Ovary (tissue), 7 donors: ENCODE measurements at regions not wholly inside any gene's neighbourhood (a gene's known extent, or its start where the extent isn't known, plus 50 kb on each side); places are given as distances from the start of the nearest gene placed in this dataset. TPM values are rescaled to one million over a fixed set of nuclear protein-coding genes. Genes with fewer than 3 reads are reported as not detected.

Source experiments
- DNase-seq, 5 donors: peaks; one replicate each; pipeline ENCODE4 v3.0.0-alpha.2; 2019 to 2020
- H3K27ac ChIP-seq, 2 donors: fragments of 200-600 bp; one replicate each; pipeline versions ENCODE4 v1.5.1 to v1.8.0; 2019 to 2022
- H3K27me3 ChIP-seq: fragments of 200-600 bp; one replicate; pipeline ENCODE4 v1.8.0; 2022
- H3K36me3 ChIP-seq: fragments of 200-600 bp; sonication (generic); one replicate; pipeline ENCODE4 v1.5.1; 2019
- H3K4me1 ChIP-seq: one replicate; pipeline ENCODE4 v1.8.1; 2013; ENCODE audit warnings: mild to moderate bottlenecking, moderate library complexity; ENCODE audit not compliant: insufficient read depth
- H3K4me3 ChIP-seq: fragments of 200-600 bp; sonication (generic); one replicate; pipeline ENCODE4 v1.5.1; 2017
- H3K9me3 ChIP-seq, 2 donors: fragments of 200-600 bp in 1 of 2; sonication (generic) in 1 of 2; one replicate each; pipeline versions ENCODE4 v1.5.1 to v1.8.1; 2013 to 2019; ENCODE audit warnings: mild to moderate bottlenecking in 1 of 2, moderate library complexity in 1 of 2
- EP300 ChIP-seq: sonication (generic); formaldehyde crosslinking; IDR thresholded peaks from one replicate; pipeline ENCODE4 v1.6.1; 2017; ENCODE audit warnings: antibody characterized with exemption
- POLR2A ChIP-seq: fragments of 450-650 bp; IDR thresholded peaks from one replicate; pipeline ENCODE4 v1.6.1; 2017; ENCODE audit warnings: antibody characterized with exemption, mild to moderate bottlenecking, moderate library complexity
- WGBS, 3 donors: extraction: QIAGEN DNeasy Blood & Tissue Kit in 1 of 3; methylation state at CpG; one replicate each; pipeline versions ENCODE4 v1.1.5 to v1.1.7; 2013 to 2017; 5-methylcytosine and 5-hydroxymethylcytosine counted together
- intact Hi-C, 4 donors: fragments of 100-400 bp; cut with DNase I; formaldehyde crosslinking; loops; one replicate each; pipeline versions ENCODE4 v1.11.0 to v1.15.1; 2022 to 2023
- small RNA-seq: library from RNA; depleted of rRNA; stranded (forward); fragments of <200 nt; gene quantifications from one replicate; pipeline ENCODE3, GENCODE V24; 2016
- TF ChIP-seq, protein P1 (sequence below), 3 donors: fragments of 450-650 bp in 2 of 3; fragments of 200-600 bp in 1 of 3; IDR thresholded peaks; one replicate each; pipeline versions ENCODE4 v1.5.1 to v1.8.0; 2016 to 2022; ENCODE audit warnings: antibody characterized with exemption in 3 of 3, mild to moderate bottlenecking in 1 of 3
- donor health status: DM: no; HTN: no; CAD: no; lungs with moderate emphysema.
- donor health status: DM: no; HTN: no; CAD: no.
- donor health status: Bipolar disorder and iron deficiency.
- donor health status: DM: no; HTN: no; CAD: no.
- donor health status: DM: yes; HTN: yes; CAD: no.

DNA sequence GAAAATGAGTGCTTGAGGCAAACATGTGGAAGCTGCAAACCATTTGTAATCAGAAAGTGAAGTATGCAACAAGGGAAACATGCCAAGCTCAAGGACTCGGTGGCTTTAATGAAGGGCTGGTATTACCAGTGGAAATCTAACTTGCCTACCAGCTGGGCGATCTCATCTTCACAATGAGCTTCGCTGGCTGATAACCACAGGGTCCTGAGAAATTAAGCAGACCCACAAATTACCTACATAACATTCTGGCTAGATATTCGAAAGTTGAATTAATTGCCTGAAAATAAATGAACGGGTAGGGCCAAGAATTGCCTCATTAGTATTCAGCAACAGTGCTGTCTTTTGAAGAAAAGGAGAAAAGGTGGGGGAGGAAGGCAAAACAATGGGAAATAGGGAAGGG lies 439.4 kb downstream of the PDZRN4 start:
- intact Hi-C loops, result no loop called here
- WGBS, 3 donors, result 6 to 24% (median 9%) methylated on average over 5 of the region's 5 CpGs
- no peak for TF ChIP-seq EP300
- no peak for TF ChIP-seq POLR2A
- TF ChIP-seq, protein P1, sequence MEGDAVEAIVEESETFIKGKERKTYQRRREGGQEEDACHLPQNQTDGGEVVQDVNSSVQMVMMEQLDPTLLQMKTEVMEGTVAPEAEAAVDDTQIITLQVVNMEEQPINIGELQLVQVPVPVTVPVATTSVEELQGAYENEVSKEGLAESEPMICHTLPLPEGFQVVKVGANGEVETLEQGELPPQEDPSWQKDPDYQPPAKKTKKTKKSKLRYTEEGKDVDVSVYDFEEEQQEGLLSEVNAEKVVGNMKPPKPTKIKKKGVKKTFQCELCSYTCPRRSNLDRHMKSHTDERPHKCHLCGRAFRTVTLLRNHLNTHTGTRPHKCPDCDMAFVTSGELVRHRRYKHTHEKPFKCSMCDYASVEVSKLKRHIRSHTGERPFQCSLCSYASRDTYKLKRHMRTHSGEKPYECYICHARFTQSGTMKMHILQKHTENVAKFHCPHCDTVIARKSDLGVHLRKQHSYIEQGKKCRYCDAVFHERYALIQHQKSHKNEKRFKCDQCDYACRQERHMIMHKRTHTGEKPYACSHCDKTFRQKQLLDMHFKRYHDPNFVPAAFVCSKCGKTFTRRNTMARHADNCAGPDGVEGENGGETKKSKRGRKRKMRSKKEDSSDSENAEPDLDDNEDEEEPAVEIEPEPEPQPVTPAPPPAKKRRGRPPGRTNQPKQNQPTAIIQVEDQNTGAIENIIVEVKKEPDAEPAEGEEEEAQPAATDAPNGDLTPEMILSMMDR (IDR thresholded peaks at IDR 0.05), result no peak
- no peaks in the 10 kb centered on the region for H3K36me3 ChIP-seq
- no peak overlapping the region for H3K4me3 ChIP-seq
- H3K4me1 ChIP-seq, result no peaks in the 10 kb centered on the region
- no peak overlapping the region for H3K27ac ChIP-seq
- no peak for DNase-seq
- no peaks in the 10 kb centered on the region for H3K27me3 ChIP-seq
- no peaks in the 10 kb centered on the region for H3K9me3 ChIP-seq

GRCh38 chr12:41624571-41624970 lies 436.5 kb downstream of the PDZRN4 start:
- 50 to 65% (median 54%) methylated on average over 1 of the region's 1 CpG for WGBS, 3 donors

More at GRCh38 chr12:41624571-41624970, 436.5 kb downstream of the PDZRN4 start:
- H3K4me1 ChIP-seq, result no peaks in the 10 kb centered on the region
- H3K36me3 ChIP-seq, result no peaks in the 10 kb centered on the region
- TF ChIP-seq EP300 (no peak), POLR2A (no peak)
- TF ChIP-seq, protein P1 (IDR thresholded peaks at IDR 0.05), result no peak
- H3K4me3 ChIP-seq, result no peak overlapping the region
- H3K27me3 ChIP-seq, result no peaks in the 10 kb centered on the region
- intact Hi-C loops, result no loop called here
- no peaks in the 10 kb centered on the region for H3K9me3 ChIP-seq
- DNase-seq, result no peak
- no peak overlapping the region for H3K27ac ChIP-seq

Small RNA genes lying in the stretch of these regions (small RNA-seq; reads per million reads assigned to genes)
- not detected for gene RNA5SP360
